ENCODE measurements at regions not wholly inside any gene's neighbourhood (a gene's known extent, or its start where the extent isn't known, plus 50 kb on each side); places are given as distances from the start of the nearest gene placed in this dataset.

DNA sequence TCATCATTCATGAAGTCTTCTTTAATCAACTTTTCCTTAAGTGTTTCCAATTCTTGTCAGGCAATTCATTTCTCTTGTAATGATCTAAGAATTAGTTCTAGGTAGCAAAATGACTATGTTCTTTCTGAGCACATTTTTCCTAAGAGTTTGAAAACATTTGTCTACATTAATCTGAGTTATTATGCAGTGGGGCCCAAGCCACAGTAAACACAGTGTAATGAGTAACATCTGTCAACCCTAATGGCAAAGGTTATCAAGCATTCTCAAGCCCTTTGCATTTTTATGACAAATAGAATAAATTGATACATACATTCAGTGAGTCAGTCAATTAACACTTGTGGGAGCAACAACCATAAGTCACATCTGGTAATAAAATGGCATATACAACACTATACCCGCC is 106.7 kb upstream of the ZC3H12C start:
- TF ChIP-seq, protein P1, sequence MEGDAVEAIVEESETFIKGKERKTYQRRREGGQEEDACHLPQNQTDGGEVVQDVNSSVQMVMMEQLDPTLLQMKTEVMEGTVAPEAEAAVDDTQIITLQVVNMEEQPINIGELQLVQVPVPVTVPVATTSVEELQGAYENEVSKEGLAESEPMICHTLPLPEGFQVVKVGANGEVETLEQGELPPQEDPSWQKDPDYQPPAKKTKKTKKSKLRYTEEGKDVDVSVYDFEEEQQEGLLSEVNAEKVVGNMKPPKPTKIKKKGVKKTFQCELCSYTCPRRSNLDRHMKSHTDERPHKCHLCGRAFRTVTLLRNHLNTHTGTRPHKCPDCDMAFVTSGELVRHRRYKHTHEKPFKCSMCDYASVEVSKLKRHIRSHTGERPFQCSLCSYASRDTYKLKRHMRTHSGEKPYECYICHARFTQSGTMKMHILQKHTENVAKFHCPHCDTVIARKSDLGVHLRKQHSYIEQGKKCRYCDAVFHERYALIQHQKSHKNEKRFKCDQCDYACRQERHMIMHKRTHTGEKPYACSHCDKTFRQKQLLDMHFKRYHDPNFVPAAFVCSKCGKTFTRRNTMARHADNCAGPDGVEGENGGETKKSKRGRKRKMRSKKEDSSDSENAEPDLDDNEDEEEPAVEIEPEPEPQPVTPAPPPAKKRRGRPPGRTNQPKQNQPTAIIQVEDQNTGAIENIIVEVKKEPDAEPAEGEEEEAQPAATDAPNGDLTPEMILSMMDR (IDR thresholded peaks at IDR 0.05; ENCODE audit: insufficient read depth, low read depth, low read length): no peak
- no peak for TF ChIP-seq EZH2 (IDR thresholded peaks at IDR 0.05; ENCODE audit: insufficient read depth, low read length)
